IPS-NIHi11 (cell line): ENCODE measurements at regions not wholly inside any gene's neighbourhood (a gene's known extent, or its start where the extent isn't known, plus 50 kb on each side); places are given as distances from the start of the nearest gene placed in this dataset.

ENCODE experiments used
- DNase-seq: peaks from one replicate; pipeline ENCODE4 v3.0.0; 2012; ENCODE audit warnings: mixed read lengths, low spot score

- no peak for DNase-seq
These were observed 179.0 kb upstream of the KLF14 start for GRCh38 chr7:130912862-130913638.

GRCh38 chr7:130913639-130914553 lies 179.9 kb upstream of the KLF14 start:
- DNase-seq: no peak

- DNase-seq: no peak
These were observed 180.7 kb upstream of the KLF14 start for GRCh38 chr7:130914554-130915294.

- no peak for DNase-seq
These were observed 183.7 kb upstream of the KLF14 start for GRCh38 chr7:130917669-130918128.

- no peak for DNase-seq
These were observed 184.4 kb upstream of the KLF14 start for GRCh38 chr7:130918129-130919052.

GRCh38 chr7:130919316-130920103 lies 185.5 kb upstream of the KLF14 start:
- DNase-seq: no peak

GRCh38 chr7:130920122-130920521 lies 186.1 kb upstream of the KLF14 start:
- DNase-seq: no peak

GRCh38 chr7:130921391-130922180 lies 187.6 kb upstream of the KLF14 start:
- peak; percentile 43 for DNase-seq

GRCh38 chr7:130922206-130923112 lies 188.5 kb upstream of the KLF14 start:
- no peak for DNase-seq

GRCh38 chr7:130923365-130923764 lies 189.4 kb upstream of the KLF14 start:
- DNase-seq: no peak

- no peak for DNase-seq
These were observed 189.9 kb upstream of the KLF14 start for GRCh38 chr7:130923930-130924329.

- DNase-seq: no peak
These were observed 191.3 kb upstream of the KLF14 start for GRCh38 chr7:130925136-130925794.

- DNase-seq: no peak
These were observed 192.1 kb upstream of the KLF14 start for GRCh38 chr7:130926001-130926691.

- DNase-seq: no peak
These were observed 193.1 kb upstream of the KLF14 start for GRCh38 chr7:130927062-130927461.

- DNase-seq: no peak
These were observed 193.6 kb upstream of the KLF14 start for GRCh38 chr7:130927564-130927963.

- DNase-seq: no peak
These were observed 196.1 kb upstream of the KLF14 start for GRCh38 chr7:130929896-130930659.

- no peak for DNase-seq
These were observed 196.7 kb upstream of the KLF14 start for GRCh38 chr7:130930681-130931080.
